Bronchial epithelial cell (primary cell): ENCODE measurements at regions not wholly inside any gene's neighbourhood (a gene's known extent, or its start where the extent isn't known, plus 50 kb on each side); places are given as distances from the start of the nearest gene placed in this dataset.

ENCODE experiments used
- DNase-seq: peaks from one replicate; pipeline ENCODE4 v3.0.0-alpha.2; 2010; ENCODE audit warnings: low read depth
- FAIRE-seq: peaks from 2 replicates; lab custom pipeline; 2011; peaks lifted over from hg19 to GRCh38; lab: Jason Lieb, UNC
- H3K27me3 ChIP-seq: 2 replicates; pipeline ENCODE4 v1.5.1; 2011; ENCODE audit warnings: low read length; ENCODE audit not compliant: control insufficient read depth, insufficient read depth
- H3K36me3 ChIP-seq: 2 replicates; pipeline ENCODE4 v1.5.1; 2011; ENCODE audit warnings: low read length; ENCODE audit not compliant: control insufficient read depth, insufficient read depth
- H3K4me3 ChIP-seq: 2 replicates; pipeline ENCODE4 v1.5.1; 2011; ENCODE audit warnings: mild to moderate bottlenecking, low read depth, low read length, control low read depth
- CTCF ChIP-seq: IDR thresholded peaks from 2 replicates; pipeline ENCODE4 v1.5.1; 2011; ENCODE audit warnings: mild to moderate bottlenecking, moderate library complexity, low read length, control low read depth, inconsistent platforms; ENCODE audit not compliant: insufficient read depth, severe bottlenecking

- FAIRE-seq = no peak
- no peaks in the 10 kb centered on the region for H3K36me3 ChIP-seq
- H3K27me3 ChIP-seq = peaks cover 12% of the 10 kb centered on the region
These were observed 124.7 kb upstream of the PMEPA1 start for GRCh38 chr20:57834306-57835073.

GRCh38 chr20:57831993-57832585, 122.3 kb upstream of the PMEPA1 start:
- FAIRE-seq = no peak
- H3K27me3 ChIP-seq = peaks cover 5% of the 10 kb centered on the region

More at GRCh38 chr20:57834306-57835073, 124.7 kb upstream of the PMEPA1 start:
- no peak for TF ChIP-seq CTCF
- DNase-seq = no peak
- H3K4me3 ChIP-seq = no peak overlapping the region

GRCh38 chr20:57831326-57831992, 121.6 kb upstream of the PMEPA1 start:
- FAIRE-seq (no peak), DNase-seq (no peak)
- Histone ChIP-seq H3K4me3 (no peak overlapping the region), H3K27me3 (peaks cover 5% of the 10 kb centered on the region), H3K36me3 (no peaks in the 10 kb centered on the region)
- TF ChIP-seq CTCF = no peak

More at GRCh38 chr20:57831993-57832585, 122.3 kb upstream of the PMEPA1 start:
- TF ChIP-seq CTCF = no peak
- DNase-seq = no peak
- no peak overlapping the region for H3K4me3 ChIP-seq
- no peaks in the 10 kb centered on the region for H3K36me3 ChIP-seq

- no peak overlapping the region for H3K4me3 ChIP-seq
- no peak for FAIRE-seq
- H3K36me3 ChIP-seq = no peaks in the 10 kb centered on the region
- H3K27me3 ChIP-seq = peaks cover 5% of the 10 kb centered on the region
- TF ChIP-seq CTCF = no peak
- DNase-seq = no peak
These were observed 120.7 kb upstream of the PMEPA1 start for GRCh38 chr20:57830515-57830895.

GRCh38 chr20:57829805-57830514, 120.1 kb upstream of the PMEPA1 start:
- Histone ChIP-seq H3K4me3 (no peak overlapping the region), H3K36me3 (no peaks in the 10 kb centered on the region), H3K27me3 (peaks cover 5% of the 10 kb centered on the region)
- FAIRE-seq = no peak
- no peak for TF ChIP-seq CTCF
- DNase-seq = no peak
